GM12892 (cell line): ENCODE measurements at regions not wholly inside any gene's neighbourhood (a gene's known extent, or its start where the extent isn't known, plus 50 kb on each side); places are given as distances from the start of the nearest gene placed in this dataset.

ENCODE experiments used
- DNase-seq: peaks from one replicate; pipeline ENCODE4 v3.0.0; 2011; ENCODE audit not compliant: insufficient read length
- FAIRE-seq: peaks from 2 replicates; lab custom pipeline; 2011; peaks lifted over from hg19 to GRCh38; lab: Jason Lieb, UNC
- POLR2A ChIP-seq: IDR thresholded peaks from 2 replicates; pipeline ENCODE4 v1.6.1; 2011; ENCODE audit warnings: low read depth, low read length, control low read depth
- POLR2AphosphoS5 ChIP-seq: IDR thresholded peaks from 2 replicates; pipeline ENCODE4 v1.6.1; 2011; ENCODE audit warnings: low read depth, low read length, control low read depth
- TAF1 ChIP-seq: IDR thresholded peaks from 2 replicates; pipeline ENCODE4 v1.6.1; 2011; ENCODE audit warnings: low read depth, mild to moderate bottlenecking, control low read depth, low read length, borderline replicate concordance

- TF ChIP-seq POLR2AphosphoS5 = no peak
- no peak for TF ChIP-seq POLR2A
- TF ChIP-seq TAF1 = no peak
- FAIRE-seq (no peak), DNase-seq (no peak)
These were observed 172.5 kb downstream of the SMAD2 start for GRCh38 chr18:47758000-47758399.

- TF ChIP-seq TAF1 (no peak), POLR2A (no peak), POLR2AphosphoS5 (no peak)
- FAIRE-seq (peak; percentile 85), DNase-seq (no peak)
These were observed 174.0 kb downstream of the SMAD2 start for GRCh38 chr18:47756364-47757016.

DNA sequence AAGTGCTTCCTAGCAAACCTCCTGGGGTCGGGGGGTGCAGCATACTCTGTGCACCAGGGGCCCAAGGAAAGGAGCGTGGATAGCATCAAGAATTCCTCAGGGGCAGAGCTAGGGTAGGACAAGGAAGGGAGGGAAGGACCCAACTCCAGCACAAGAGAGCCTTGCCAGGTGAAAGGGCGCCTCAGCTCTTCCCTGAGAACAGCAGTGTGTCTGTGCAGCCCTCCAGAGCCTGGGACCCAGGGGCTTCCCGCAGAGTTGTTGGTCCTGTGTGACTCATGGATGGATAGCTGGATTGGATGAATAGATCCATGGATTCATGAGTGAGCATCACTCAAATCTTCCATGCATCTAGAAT lies 175.4 kb downstream of the SMAD2 start:
- FAIRE-seq = no peak
- no peak for DNase-seq
- TF ChIP-seq POLR2A (no peak), POLR2AphosphoS5 (no peak), TAF1 (no peak)

GRCh38 chr18:47754311-47755101 lies 176.0 kb downstream of the SMAD2 start:
- peak; percentile 53 for DNase-seq
- TF ChIP-seq TAF1 = no peak
- TF ChIP-seq POLR2AphosphoS5 = no peak
- no peak for TF ChIP-seq POLR2A
- no peak for FAIRE-seq

GRCh38 chr18:47752796-47753645 lies 177.4 kb downstream of the SMAD2 start:
- TF ChIP-seq TAF1 (no peak), POLR2AphosphoS5 (no peak), POLR2A (no peak)
- DNase-seq (no peak), FAIRE-seq (no peak)

DNA sequence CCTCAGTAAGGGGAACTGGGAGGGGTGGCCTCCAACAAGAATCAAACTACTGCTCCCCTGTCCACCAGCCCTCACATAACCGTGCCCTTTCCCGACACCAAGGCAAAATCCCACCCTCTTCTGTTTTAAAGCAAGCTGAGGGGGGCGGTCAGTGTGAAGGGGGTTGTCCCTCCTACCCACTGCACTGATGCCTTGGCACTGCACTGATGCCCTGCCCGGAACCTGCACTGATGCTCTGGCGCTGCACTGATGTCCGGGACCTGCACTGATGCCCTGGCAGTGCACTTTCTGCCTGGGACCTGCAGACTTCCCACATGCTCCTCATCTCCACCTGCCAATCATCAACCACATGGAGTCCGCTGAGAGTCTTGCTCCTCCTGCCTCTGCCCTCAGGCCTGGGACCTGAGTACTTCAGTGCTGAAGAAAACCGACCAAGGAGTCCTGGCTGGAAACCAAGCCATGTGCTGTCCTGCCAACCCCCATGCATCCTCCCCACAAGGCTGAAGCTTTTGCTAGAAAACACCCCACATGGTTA lies 179.5 kb downstream of the SMAD2 start:
- FAIRE-seq = no peak
- no peak for DNase-seq
- TF ChIP-seq TAF1 (no peak), POLR2AphosphoS5 (no peak), POLR2A (no peak)

GRCh38 chr18:47749600-47749973 lies 180.9 kb downstream of the SMAD2 start:
- FAIRE-seq = no peak
- DNase-seq = no peak
- no peak for TF ChIP-seq POLR2A
- no peak for TF ChIP-seq TAF1
- no peak for TF ChIP-seq POLR2AphosphoS5

DNA sequence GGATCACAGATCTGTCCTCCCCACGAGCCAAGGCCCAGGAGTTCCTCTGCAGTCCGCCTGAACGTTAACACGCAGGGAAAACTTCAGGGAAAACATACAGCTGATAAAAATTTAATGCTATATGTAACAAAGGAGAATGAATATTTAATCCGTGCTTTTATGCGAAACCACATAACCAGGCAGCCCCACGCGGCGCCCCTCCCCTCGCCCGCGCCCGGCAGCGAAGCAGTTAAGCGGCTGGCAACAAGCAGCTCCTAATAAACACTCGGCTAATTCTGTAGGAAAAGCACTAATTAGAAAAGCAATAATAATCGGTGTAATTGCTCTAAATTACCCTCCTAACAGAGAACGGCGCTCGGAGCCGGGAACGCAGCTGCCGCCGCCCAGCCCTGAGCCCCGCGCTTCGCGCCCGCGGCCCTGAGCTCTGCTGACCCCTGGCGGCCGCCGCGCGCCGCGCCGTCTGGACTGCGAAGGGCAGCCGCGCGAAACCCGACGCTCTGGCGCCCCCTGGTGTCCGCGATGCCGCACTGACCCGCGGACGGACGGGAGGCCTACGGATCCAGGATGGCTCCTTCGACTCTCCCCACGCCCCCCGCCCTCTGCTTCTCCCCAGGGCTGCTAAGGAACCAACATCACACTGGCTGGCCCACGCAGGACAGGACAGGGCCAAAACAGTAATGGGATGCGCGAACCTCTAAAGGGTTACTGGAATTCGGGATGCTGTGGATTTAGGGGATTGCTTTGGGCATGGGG lies 181.4 kb downstream of the SMAD2 start:
- TF ChIP-seq POLR2A = no peak
- no peak for TF ChIP-seq POLR2AphosphoS5
- TF ChIP-seq TAF1 = no peak
- FAIRE-seq (peak; percentile 84), DNase-seq (peak; percentile 85)

DNA sequence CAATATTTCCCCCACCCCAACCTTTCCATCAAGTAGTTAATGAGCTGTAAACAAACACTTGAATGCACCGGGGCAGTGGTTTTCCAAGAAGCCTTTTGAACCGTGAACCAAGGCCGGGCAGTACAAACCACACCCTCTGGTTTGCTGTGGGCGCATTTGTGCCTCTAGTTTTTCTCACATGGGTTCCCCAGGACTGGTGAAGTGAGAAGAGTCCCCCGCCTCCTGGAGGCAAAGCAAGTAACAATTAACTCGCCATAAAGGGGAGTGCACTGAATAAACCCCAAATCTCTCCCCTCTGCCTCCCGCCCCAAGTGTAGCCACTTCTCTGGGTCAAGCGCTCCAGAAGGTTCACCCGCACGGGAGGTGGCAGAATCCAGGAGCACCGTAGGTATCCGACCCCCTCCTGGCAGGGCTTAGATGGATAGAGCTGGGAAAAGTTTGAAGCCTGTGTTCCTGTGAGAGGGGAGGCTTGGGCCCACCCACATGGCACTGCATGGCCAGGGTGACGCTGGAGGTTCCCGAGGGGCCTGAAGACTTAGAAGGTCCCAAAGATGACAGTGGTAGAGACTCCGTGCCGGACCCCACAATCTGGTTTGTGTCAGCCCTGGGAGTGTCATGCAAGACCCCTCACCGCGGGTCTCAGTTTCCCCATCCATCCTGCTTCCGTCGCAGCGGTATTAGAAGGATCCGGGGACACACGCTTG lies 182.2 kb downstream of the SMAD2 start:
- DNase-seq (no peak), FAIRE-seq (no peak)
- TF ChIP-seq POLR2AphosphoS5 (no peak), POLR2A (no peak), TAF1 (no peak)

- TF ChIP-seq TAF1 (no peak), POLR2A (no peak), POLR2AphosphoS5 (no peak)
- DNase-seq (no peak), FAIRE-seq (no peak)
These were observed 183.1 kb downstream of the SMAD2 start for GRCh38 chr18:47747260-47747795.
